KBM-7 (cell line): ENCODE measurements at regions not wholly inside any gene's neighbourhood (a gene's known extent, or its start where the extent isn't known, plus 50 kb on each side); places are given as distances from the start of the nearest gene placed in this dataset.

ENCODE experiments used
- DNase-seq: peaks from one replicate; pipeline ENCODE4 v3.0.0-alpha.2; 2015
- in situ Hi-C: fragments of 300-500 bp; cut with MboI; formaldehyde crosslinking; loops from 2 replicates; pipeline ENCODE4 v1.14.3; 2020; ENCODE audit warnings: low sequenced_read_pairs, low pct_unique_long_range_greater_than_20kb, mixed read lengths

DNA sequence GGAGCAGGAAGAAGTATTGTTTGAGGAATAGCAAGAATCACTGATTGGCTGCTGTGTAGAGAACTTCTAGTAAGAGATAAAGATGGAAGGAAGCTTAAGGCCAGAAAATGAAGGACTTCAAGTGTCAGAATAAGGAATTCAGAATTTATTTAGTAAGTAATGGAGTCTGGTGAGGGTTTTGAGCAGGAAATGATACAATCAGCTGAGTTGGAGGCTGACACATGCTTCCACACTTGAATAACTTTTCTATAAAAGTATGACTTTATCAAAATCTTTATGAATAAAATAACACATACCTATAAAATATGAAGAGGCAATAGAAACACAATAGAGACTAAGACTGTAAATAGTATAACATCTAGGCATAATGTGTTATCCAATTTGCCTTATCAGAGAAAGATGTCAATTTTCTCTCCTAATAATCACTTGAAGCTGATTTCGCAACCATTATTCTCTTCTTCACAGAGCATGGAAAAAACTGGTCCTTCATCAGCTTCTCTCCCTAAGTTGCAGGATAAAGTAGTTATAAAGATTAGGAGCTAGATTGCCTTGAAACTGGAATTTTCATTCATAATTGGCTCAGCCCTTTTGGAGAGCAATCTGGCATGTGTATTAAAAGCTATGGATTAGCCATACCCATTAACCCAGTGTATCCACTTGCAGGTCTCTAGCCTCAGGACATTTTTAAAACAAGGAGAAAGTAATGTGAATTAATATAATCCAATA lies 143.4 kb downstream of the ZNF608 start:
- in situ Hi-C loops, result no loop called here
- DNase-seq, result no peak

DNA sequence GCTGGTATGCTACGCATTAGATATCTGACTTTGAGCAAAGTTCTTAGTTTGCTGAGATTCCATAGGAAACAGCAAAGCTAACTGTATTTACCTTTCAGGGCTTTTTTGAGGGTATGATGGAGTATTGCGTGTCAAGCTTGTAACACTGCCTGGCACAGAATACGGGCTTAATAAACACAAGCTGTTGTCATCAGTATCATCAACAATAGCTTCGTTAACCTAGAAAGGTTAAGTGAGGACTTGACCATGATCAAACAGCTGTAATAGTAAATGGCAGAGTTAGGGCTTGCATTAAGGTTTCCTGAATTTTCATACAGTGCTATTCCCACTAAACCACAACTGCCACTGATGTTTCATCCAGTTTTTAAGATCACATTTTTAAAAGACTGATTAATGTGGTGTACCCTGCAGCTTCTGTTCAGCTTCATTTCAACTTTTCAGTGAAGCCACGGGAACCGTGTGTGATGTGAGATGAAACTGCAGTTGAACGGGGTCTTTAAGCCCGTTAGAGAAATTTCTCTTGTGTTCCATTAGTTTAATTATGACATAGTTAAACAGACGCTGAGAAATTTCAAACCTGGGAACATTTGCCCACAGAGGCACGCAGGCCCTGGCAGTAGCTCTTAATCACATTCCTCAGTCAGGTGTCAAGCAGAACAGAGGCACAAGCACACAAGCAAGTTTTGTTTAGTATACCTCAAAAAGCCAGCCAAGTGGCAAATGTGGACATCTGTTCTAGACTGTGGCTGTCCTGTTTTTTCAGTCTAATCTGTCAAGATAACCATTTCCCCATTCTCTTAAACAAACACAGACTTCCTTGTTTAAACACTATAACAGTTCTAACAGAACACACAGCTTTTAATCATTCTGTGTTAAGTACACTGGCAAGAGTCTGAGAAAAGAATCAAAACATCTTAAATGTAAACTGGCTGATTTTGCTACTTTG lies 147.1 kb downstream of the ZNF608 start:
- peak; percentile 71 for DNase-seq
- in situ Hi-C loops, result no loop called here

DNA sequence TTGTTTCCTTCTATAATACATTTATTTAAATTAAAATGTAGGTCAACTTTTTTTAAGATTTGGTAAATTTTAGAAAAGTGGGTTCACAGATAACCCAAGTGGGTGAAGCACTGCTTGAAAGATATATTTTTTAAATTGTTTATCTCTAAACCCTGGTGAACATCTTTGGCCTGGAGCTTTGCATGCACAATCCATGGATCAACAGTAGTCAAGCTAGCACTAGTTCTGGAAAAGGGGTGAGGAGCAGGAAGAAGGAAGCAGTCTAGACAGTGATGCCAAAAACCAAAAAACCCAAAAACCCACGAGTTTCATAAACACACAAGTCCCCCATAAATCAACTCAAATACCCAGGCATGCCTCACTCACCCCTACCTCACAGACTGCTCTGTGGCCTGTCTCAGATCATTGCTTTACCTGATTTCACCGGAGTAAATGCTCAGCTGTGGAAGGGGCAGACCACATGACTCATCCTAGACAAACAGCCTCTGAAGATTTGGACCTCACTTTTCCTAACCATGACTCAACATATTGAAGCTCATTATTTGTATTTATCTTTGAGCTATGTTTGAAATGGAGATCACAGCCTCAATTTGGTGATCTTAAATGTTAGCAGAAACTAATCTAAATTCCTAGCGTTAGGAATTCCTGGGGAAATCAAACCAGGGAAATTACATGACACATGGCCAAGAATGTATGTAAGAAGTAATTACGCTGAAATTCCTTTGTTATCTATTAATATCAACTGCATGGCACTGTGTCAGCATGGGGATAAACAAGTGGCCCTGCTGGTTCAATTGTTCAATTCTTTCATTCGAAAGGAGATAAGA lies 149.6 kb downstream of the ZNF608 start:
- DNase-seq, result no peak
- in situ Hi-C loops, result no loop called here

DNA sequence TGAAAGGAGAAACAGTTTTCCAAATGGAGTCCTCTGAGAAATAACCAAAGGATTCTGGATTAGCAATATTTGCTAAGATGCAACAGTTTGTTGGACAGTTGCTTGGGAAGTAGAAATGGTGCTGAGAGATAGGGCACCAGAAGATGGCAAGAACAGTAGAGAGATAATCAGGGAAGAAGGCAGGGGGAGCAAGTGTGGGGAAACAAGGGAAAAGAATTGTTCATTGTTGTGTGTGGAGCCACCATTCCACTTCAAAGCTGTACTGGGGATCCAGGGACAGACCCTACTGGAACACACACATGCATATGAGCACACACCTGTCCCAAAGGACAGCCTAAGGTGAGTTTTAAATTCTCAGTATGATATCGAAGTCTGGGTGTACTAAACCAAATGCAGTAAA lies 152.5 kb downstream of the ZNF608 start:
- in situ Hi-C loops, result no loop called here

DNA sequence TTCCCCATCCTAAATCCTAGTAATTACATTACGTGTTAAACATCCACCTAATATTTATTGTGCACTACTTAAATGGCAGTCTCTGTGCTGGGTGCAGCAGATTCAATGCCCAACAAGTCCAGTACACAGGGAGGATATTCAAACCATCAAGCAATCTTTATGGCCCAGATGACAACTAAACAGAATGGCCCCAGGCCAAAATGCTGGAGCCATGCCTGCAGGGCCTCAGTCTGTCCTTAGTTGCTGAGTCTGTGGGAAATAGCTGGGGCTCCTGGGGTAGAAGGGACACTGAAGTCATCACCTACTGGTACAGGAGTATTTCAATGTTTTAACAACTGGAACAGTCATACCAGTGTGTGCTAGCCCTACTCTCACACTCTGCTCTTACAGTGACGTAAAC lies 153.5 kb downstream of the ZNF608 start:
- in situ Hi-C loops, result no loop called here

More for the DNA sequence above, 152.5 kb downstream of the ZNF608 start:
- no peak for DNase-seq

DNA sequence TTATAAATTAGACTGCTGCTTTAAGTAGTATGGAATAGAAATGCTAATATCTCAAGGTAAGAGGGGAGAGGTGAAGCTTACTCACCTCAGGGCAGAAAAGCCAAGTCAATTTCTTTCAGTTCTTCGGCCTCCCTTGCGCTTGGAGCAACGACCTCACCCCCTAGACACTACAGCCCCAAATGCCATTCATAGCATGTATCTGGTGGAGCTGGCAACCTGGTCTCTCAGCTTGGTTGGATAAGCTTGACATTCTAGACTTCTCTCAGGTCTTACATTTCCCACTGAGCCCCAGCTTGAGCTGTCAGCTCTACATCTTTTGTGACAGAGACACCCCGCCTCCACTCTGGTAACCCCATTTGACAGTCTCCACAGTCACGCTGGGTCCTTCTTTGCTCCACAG lies 154.9 kb downstream of the ZNF608 start:
- in situ Hi-C loops, result no loop called here
- no peak for DNase-seq

More for the DNA sequence above, 153.5 kb downstream of the ZNF608 start:
- DNase-seq, result no peak

DNA sequence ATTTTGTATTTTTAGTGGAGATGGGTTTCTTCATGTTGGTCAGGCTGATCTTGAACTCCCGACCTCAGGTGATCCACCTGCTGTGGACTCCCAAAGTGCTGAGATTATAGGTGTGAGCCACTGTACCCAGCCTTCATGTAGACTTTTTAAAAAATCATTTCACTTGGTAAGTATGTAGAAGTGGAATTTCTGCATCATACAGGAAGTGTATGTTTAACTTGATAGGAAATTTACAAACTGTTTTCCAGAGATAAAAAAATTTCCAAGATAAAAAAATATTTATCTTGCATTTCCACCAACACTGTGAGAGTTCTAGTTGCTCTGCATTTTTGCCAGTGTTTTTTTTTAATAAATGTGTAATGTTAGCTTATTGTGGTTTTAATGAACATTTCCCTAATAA lies 155.8 kb downstream of the ZNF608 start:
- DNase-seq, result no peak
- in situ Hi-C loops, result no loop called here

DNA sequence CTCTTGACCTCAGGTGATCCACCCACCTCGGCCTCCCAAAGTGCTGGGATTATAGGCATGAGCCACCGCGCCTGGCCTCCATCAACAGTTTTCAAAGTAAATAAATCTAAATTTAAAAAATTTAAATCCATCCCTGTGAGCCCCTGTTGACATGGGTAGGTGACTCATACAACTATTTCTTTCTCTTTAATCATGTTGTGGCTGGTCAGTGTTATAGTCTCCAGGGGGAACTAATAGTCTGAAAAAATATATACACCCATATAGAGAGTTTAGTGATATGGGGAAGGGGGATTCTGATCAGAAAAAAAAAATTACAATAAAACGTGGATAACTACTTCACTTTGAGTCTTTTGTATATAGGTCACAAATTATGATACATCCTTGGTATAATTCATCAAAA lies 159.2 kb downstream of the ZNF608 start:
- in situ Hi-C loops, result no loop called here
- DNase-seq, result no peak

DNA sequence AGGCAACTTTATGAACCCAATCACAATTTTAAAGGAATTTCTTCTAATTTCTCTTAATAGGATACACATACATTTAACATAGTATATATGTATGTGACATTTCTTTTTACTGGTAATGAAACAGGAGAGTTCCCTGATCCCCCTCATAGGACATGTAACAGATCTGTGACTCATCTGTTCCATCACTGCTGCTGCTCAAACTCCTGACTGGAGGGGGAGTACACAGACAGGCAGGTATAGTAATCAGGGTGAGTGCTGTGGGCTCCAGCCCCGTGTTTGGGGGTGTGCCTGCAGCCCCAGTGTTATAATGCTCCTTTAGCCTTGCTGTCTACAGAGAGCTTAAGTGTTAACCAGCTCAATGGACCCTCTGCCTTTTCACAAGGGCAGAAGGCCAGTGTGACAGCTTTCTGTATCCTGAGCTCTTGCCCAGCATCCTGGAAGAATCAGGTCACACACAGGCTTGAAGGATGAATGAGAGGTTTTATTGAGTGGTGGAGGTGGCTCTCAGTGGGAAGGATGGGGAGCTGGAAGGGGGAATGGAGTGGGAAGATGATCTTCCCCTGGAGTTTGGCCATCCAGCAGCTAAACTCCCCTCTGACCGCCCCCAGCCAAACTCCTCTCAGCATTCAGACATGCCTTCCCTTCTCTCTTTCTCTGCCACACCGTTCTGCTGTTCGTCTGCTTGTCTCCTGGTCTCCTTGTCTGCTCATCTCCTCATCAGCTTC lies 161.3 kb downstream of the ZNF608 start:
- no peak for DNase-seq
- in situ Hi-C loops, result no loop called here

DNA sequence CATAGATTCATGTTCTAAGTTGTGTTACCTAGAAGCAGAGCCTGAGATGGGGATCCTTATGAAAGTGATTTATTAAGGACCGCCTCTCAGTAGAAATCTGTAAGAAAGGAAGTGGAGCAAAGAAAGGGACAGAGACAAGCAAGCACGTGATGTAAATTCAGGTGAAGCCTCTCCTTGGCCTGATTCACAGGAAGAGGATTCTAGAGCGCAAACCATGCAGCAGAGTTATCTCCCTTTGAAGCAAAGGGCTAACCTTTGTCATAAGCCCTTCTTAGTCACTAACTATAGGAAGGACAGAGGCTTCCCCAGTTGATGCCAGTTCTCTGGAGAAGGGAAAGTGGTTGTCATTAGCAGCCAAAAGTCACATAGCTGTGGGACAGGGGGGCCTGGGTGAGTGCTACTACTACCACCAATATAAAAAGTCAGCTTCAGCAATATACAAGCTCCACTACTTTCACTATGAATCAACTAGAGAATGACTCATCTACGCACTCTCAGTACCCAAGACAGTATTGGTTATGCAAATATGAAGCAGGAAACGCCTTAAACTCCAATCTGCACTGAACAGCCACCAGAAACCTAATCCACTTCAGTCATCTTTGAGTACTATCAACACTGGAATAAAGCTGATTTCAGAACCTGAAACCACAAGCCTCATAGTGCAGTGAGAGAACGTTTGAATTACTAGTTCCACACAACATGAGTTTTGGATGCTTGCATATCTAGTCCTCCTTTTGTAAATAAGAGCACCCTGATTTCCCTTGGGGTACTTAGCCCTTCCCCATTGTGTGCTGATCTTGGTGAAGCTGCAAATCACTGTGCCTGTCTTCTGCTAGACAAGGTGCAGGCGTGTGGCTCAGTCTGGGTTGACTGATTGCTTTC lies 162.7 kb downstream of the ZNF608 start:
- in situ Hi-C loops, result no loop called here
- no peak for DNase-seq

DNA sequence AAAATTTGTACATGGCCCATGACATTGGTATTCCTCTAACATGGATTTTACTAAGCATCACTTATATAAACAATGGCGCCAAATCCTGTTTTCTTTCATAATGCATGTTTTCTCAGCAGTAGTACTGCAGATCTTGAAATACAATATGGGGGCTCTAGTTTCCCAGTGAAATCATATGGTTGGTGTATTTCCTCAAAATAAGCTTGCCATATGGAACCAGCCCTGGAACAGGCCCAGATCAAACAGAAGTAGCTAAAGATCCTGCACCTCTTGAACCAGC lies 163.9 kb downstream of the ZNF608 start:
- DNase-seq, result no peak
- in situ Hi-C loops, result no loop called here

DNA sequence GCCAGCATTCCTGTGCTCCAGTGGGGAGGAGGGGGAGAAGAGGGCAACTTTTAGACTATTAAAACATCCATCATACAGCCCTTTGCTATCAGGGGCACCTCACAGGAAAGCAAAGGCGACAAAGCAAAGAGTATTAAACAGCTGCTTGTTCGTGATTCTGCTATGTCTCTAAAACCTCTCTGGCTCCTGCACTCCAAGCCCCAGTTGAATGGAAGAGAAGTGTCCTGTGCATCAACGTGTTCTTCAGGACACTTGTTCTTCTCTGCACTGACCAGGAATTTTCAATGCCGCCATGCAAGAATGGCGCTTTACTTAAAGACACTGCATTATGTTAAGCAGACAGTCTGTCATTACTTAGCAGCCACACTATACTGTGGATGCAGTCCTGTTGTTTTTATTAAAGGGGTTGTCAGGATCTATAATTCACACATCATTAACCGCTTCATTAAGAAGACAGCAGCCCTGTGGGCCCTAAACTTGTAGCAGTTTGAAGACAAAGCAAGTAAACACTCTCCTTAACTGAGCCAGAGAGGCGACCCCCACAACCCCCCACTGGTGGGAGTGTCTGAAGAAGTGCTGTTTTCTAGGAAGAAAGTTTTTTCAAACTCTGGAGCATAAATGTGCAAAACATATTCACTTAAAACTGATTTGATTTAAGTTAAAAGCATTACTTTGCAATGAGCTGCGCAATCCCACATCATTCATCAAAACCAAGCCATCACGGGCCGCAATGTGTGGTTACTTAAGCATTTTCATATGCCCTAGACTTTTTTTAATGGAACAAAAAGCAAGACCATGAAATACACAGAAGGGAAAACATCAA lies 164.5 kb downstream of the ZNF608 start:
- in situ Hi-C loops, result no loop called here
- DNase-seq, result no peak

DNA sequence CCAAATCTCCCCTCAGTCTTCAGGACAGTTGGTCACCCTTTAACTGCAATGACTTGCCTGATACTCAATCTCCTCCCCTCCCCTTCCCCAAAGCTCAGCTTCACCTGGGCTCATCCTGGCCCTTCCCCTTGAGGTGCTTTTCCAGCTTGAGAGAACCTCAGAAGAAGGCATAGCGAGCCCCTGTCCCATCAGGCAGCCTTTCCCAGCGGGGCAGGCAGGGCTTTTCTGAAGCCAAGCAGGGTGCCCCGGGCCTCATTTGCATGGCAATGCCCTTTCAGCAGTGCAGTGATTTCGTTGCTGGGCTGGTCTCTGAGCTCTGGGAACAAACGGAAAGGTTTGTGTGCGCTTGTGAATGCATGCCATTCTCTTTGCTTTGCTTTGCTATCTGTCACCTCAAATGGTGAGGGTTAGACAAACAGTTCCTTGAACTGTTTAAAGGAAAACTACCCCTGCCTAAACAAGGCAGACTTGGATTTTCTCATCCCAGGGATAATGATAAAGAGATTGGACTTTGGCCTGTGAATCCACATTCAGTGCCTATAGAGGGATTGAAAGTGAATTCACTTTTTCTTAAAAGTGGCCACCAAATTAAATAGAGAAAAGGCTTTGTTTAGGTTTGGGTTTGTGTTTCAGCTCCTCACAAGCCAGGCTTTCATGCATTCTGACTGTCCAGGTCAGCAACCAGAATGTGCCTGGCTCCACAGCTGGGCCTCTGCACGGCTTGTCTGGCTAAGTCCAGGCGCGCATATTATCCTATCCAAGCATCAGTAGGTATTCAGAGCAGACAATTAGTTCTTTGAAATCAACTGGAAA lies 165.3 kb downstream of the ZNF608 start:
- no peak for DNase-seq
- in situ Hi-C loops, result no loop called here

DNA sequence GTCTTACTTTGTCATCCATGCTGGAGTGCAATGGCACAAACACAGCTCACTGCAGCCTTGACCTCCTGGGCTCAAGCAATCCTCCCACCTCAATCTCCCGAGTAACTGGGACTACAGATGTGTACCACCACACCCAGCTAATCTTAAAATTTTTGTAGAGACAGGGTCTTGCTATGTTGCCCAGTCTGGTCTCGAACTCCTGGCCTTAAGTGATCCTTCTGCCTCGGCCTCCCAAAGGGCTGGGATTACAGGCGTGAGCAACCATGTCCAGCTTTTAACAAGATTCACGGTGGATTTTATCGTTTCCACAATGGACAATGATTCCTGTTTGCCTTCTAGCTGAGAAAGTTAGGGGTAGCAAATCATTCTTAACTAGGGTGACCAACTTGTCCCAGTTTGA lies 165.9 kb downstream of the ZNF608 start:
- DNase-seq, result no peak
- in situ Hi-C loops, result no loop called here

DNA sequence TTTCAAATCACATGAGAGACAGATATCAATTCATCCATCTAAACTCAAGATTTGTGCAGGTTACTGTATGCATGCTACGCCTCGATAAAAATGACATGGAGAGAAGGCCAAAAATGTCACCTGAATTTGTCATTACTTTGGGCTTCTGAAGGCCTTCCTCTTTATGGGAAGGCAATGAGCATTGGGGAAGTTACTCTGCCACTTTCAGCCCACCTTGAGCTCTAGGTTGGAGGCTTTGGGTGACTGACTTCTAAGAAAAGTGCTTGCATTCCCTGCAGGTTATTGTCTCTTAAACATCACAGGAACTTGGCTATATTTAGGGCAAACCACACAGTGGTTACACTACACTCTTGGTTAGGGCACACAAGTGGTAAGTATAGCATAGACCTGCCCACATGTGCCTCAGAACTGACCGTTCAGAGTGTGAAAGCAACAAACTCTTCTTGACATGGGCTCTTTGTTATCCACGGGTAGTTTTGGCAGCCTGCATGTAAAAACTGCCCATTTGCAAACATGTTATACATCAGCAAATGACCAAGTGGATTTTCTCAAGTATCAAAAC lies 169.5 kb downstream of the ZNF608 start:
- no peak for DNase-seq
- in situ Hi-C loops, result no loop called here

DNA sequence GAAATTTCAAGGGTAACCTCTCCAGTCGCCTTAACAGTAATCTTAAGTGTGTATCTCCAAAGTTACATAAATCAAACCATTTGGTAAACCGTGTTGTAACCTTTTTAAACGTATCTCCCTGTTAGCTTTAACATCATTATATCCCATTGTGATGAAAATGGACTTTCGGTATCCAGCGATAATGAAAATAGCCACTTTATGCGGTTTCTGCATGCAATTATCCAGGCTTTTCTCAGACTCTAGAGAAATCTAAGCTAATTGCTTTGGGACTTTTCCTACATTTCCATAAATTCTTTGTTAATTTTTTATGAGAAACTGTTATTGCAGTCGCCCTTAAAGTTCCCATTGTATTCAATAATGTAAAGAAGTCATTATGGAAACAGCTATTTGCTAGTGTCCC lies 170.7 kb downstream of the ZNF608 start:
- no peak for DNase-seq
- in situ Hi-C loops, result no loop called here
